Type B pancreatic cell (in vitro differentiated cells): ENCODE measurements at regions not wholly inside any gene's neighbourhood (a gene's known extent, or its start where the extent isn't known, plus 50 kb on each side); places are given as distances from the start of the nearest gene placed in this dataset.

Experiments
- DNase-seq: peaks from one replicate; pipeline ENCODE4 v3.0.0; 2021; ENCODE audit warnings: mixed read lengths; ENCODE audit not compliant: unreplicated experiment; ENCODE audit errors: extremely low spot score
- H3K27ac Mint-ChIP-seq: 2 replicates; pipeline ENCODE4 v1.8.0; 2021; ENCODE audit warnings: mild to moderate bottlenecking, mixed read lengths
- H3K27me3 Mint-ChIP-seq: 2 replicates; pipeline ENCODE4 v1.8.0; 2021; ENCODE audit warnings: mixed read lengths
- H3K36me3 Mint-ChIP-seq: 2 replicates; pipeline ENCODE4 v1.8.0; 2021; ENCODE audit warnings: mixed read lengths
- H3K4me1 Mint-ChIP-seq: one replicate; pipeline ENCODE4 v1.8.0; 2021; ENCODE audit warnings: mixed read lengths; ENCODE audit not compliant: unreplicated experiment
- H3K4me3 Mint-ChIP-seq: 2 replicates; pipeline ENCODE4 v1.8.0; 2021; ENCODE audit warnings: mild to moderate bottlenecking, mixed read lengths
- H3K9me3 Mint-ChIP-seq: 2 replicates; pipeline ENCODE4 v1.8.0; 2021; ENCODE audit warnings: mixed read lengths
- TF ChIP-seq, protein P1 (sequence below): fragments of 200-600 bp; sonication (generic); conservative IDR thresholded peaks from 2 replicates; pipeline ENCODE4 v1.5.0; 2021; ENCODE audit warnings: antibody characterized with exemption, mild to moderate bottlenecking

DNA sequence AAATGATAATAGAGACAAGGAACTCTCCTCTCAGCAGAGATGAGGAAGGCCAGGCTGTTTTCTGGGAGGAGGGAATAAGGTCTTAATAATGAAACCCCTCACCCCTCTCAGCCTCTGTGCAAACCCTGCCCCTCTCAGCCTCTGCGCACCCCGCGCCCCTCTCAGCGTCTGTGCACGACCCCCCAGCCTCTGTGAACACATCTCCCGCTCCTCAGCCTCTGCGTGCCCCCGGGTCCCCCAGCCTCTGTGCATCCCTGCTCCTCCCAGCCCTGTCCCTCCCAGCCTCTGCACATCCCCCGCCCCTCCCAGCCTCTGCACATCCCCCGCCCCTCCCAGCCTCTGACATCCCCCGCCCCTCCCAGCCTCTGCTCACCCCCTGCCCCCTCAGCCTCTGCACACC, 837.8 kb downstream of the TBC1D22A start:
- Mint-ChIP-seq H3K4me1 (no peaks in the 10 kb centered on the region), H3K27me3 (no peaks in the 10 kb centered on the region), H3K4me3 (no peak overlapping the region), H3K36me3 (no peaks in the 10 kb centered on the region), H3K27ac (no peak overlapping the region), H3K9me3 (no peaks in the 10 kb centered on the region)
- TF ChIP-seq, protein P1, sequence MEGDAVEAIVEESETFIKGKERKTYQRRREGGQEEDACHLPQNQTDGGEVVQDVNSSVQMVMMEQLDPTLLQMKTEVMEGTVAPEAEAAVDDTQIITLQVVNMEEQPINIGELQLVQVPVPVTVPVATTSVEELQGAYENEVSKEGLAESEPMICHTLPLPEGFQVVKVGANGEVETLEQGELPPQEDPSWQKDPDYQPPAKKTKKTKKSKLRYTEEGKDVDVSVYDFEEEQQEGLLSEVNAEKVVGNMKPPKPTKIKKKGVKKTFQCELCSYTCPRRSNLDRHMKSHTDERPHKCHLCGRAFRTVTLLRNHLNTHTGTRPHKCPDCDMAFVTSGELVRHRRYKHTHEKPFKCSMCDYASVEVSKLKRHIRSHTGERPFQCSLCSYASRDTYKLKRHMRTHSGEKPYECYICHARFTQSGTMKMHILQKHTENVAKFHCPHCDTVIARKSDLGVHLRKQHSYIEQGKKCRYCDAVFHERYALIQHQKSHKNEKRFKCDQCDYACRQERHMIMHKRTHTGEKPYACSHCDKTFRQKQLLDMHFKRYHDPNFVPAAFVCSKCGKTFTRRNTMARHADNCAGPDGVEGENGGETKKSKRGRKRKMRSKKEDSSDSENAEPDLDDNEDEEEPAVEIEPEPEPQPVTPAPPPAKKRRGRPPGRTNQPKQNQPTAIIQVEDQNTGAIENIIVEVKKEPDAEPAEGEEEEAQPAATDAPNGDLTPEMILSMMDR, result no peak
- DNase-seq, result peak; percentile 52

DNA sequence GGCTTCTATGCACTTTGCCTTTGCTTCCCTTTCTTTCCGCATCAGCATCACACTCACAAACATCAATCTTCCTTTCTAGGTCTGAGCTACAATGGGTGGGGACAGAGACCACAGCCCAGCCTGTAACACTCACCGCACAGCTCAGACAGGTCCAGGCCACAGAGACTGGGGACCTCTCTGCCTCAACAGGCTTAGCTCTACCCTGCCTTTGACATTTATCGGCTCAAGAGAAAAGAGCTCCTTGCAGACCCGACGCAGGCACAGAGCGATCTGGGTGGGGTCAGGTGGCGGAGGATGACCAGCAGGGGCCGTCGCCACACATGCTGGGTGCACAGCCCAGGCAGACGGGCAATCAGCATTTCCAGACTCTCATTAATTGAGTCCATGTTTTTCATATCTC, 837.3 kb downstream of the TBC1D22A start:
- no peak overlapping the region for H3K27ac Mint-ChIP-seq
- H3K9me3 Mint-ChIP-seq, result no peaks in the 10 kb centered on the region
- no peak overlapping the region for H3K4me3 Mint-ChIP-seq
- TF ChIP-seq, protein P1, result no peak
- DNase-seq, result peak; percentile 34
- no peaks in the 10 kb centered on the region for H3K27me3 Mint-ChIP-seq
- H3K4me1 Mint-ChIP-seq, result no peaks in the 10 kb centered on the region
- H3K36me3 Mint-ChIP-seq, result no peaks in the 10 kb centered on the region

DNA sequence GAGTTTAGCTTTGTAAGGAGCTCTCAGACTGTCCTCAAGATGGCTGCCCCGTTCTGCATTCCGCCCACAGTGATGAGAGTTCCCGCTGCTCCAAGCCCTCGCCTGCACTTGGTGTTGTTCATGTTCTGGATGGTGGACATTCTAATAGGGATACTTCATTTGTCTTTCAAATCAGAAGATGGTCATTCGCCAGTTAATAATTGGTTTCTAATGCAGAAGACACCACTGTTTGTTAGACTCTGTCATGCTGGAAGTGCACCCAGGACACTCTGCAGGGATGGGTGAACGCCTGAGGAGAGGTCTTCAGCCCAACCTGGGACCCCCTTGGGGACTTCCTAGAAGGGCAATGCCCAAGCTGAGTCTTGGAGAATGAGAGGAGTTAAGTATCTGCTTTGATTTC, 836.4 kb downstream of the TBC1D22A start:
- no peaks in the 10 kb centered on the region for H3K36me3 Mint-ChIP-seq
- TF ChIP-seq, protein P1, result no peak
- no peak overlapping the region for H3K4me3 Mint-ChIP-seq
- H3K4me1 Mint-ChIP-seq, result no peaks in the 10 kb centered on the region
- no peaks in the 10 kb centered on the region for H3K9me3 Mint-ChIP-seq
- DNase-seq, result peak; percentile 22
- H3K27ac Mint-ChIP-seq, result no peak overlapping the region
- no peaks in the 10 kb centered on the region for H3K27me3 Mint-ChIP-seq

DNA sequence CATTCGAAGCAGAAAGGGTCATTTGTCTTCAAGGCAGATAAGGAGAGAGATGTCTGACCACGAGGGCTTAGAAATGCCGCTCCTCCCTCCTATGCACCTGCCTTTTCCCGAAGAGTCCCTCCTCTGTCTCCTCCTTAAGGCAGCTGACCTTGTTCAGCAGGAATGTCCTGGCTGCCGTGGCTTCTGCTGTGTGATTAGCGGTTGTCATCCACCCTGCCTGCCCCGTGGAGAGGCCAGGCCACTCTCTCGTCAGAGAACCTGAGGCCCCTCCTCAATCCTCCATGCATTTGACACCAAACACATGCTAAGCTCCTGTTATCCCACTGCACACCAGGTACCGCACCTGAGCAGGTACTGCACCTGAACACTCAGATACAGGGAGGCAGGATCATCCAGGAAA, 834.6 kb downstream of the TBC1D22A start:
- H3K9me3 Mint-ChIP-seq, result no peaks in the 10 kb centered on the region
- peak; percentile 44 for DNase-seq

DNA sequence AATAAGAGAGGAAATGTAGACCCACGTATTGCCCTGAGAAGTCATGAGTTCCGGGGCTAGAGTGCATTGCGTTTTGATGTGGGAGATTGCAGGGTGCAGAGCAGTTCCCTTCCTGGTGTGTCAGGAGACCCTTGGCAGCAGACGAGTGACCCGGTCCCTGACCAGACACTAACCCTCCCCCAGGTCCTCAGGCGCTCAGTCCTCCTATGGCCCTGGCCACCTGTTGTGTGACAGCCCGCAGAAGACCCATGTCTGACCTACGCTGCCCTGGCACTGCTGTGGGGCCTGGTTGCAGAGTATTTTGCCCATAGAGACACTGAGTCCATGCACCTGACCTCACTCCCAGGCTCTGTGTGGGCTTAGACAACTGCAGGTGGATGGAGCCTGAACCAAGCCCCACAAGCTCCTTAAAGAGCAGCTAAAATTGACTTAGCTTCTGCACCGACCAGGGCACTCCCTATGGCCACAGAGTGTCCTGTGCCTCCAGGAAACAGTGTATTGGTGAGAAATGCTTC, 833.8 kb downstream of the TBC1D22A start:
- Mint-ChIP-seq H3K4me3 (no peak overlapping the region), H3K36me3 (no peaks in the 10 kb centered on the region), H3K27me3 (no peaks in the 10 kb centered on the region), H3K9me3 (no peaks in the 10 kb centered on the region), H3K27ac (no peak overlapping the region), H3K4me1 (no peaks in the 10 kb centered on the region)
- peak; percentile 49 for DNase-seq
- TF ChIP-seq, protein P1, result no peak

More for the DNA sequence above, 834.6 kb downstream of the TBC1D22A start:
- TF ChIP-seq, protein P1, result no peak
- H3K27ac Mint-ChIP-seq, result no peak overlapping the region
- H3K4me1 Mint-ChIP-seq, result no peaks in the 10 kb centered on the region
- no peaks in the 10 kb centered on the region for H3K27me3 Mint-ChIP-seq
- H3K4me3 Mint-ChIP-seq, result no peak overlapping the region
- no peaks in the 10 kb centered on the region for H3K36me3 Mint-ChIP-seq
